C4-2B (cell line): ENCODE measurements at regions not wholly inside any gene's neighbourhood (a gene's known extent, or its start where the extent isn't known, plus 50 kb on each side); places are given as distances from the start of the nearest gene placed in this dataset.

Experiments
- ZFX ChIP-seq: fragments of 450-650 bp; IDR thresholded peaks from 2 replicates; pipeline ENCODE4 v1.6.1; 2017
- TF ChIP-seq, protein P1 (sequence below): fragments of 450-650 bp; conservative IDR thresholded peaks from 2 replicates; pipeline ENCODE4 v1.5.1; 2017; ENCODE audit warnings: mild to moderate bottlenecking

DNA sequence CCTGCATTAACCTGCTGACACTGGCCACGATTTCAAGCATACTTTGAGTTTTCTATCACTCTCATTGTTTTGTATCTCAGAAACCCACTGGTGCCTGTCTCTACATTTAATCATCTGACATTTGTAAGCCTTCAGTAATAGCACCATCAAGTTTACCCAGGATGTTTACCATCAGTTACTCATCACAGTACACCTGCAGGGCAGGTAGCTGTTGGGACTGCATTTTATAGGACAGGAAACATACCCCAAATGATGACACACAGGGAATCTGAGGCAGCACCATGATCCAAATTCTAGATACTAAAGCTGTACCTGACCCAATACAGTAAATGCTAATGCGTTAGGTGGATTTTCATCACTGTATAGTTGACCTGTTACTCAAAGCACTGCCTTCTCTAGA, 114.2 kb downstream of the FEM1C start:
- TF ChIP-seq, protein P1, sequence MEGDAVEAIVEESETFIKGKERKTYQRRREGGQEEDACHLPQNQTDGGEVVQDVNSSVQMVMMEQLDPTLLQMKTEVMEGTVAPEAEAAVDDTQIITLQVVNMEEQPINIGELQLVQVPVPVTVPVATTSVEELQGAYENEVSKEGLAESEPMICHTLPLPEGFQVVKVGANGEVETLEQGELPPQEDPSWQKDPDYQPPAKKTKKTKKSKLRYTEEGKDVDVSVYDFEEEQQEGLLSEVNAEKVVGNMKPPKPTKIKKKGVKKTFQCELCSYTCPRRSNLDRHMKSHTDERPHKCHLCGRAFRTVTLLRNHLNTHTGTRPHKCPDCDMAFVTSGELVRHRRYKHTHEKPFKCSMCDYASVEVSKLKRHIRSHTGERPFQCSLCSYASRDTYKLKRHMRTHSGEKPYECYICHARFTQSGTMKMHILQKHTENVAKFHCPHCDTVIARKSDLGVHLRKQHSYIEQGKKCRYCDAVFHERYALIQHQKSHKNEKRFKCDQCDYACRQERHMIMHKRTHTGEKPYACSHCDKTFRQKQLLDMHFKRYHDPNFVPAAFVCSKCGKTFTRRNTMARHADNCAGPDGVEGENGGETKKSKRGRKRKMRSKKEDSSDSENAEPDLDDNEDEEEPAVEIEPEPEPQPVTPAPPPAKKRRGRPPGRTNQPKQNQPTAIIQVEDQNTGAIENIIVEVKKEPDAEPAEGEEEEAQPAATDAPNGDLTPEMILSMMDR: no peak
- no peak for TF ChIP-seq ZFX
